ENCODE measurements at regions not wholly inside any gene's neighbourhood (a gene's known extent, or its start where the extent isn't known, plus 50 kb on each side); places are given as distances from the start of the nearest gene placed in this dataset.

- H3K27me3 ChIP-seq (ENCODE audit: control insufficient read depth, insufficient read depth, low read length): no peaks in the 10 kb centered on the region
- DNase-seq (ENCODE audit: low read depth): no peak
- H3K36me3 ChIP-seq (ENCODE audit: control insufficient read depth, insufficient read depth, low read length): no peaks in the 10 kb centered on the region
- TF ChIP-seq CTCF (IDR thresholded peaks at IDR 0.05; ENCODE audit: insufficient read depth, low read length, poor library complexity, severe bottlenecking): no peak
- no peak overlapping the region for H3K4me3 ChIP-seq (ENCODE audit: low read depth, low read length)
Measured at GRCh38 chrX:40433160-40433559, 147.6 kb upstream of the ATP6AP2 start.

DNA sequence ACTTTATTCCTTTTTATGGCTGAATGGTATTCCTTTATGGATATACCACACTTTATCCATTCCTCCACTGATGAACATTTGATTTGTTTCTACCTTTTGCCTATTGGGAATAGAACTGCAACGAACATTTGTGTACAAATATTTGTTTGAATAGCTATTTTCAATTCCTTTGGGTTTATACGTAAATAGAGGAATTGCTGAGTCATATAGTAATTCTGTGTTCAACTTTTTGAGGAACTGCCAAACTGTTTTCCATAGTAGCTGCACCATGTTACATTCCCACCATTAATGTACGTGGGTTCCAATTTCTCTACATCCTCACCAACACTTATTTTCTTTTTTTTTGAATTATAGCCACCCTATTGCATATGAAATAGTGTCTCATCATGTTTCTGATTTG is 156.5 kb upstream of the ATP6AP2 start:
- no peaks in the 10 kb centered on the region for H3K27me3 ChIP-seq (ENCODE audit: control insufficient read depth, insufficient read depth, low read length)
- no peak for TF ChIP-seq CTCF (IDR thresholded peaks at IDR 0.05; ENCODE audit: insufficient read depth, low read length, poor library complexity, severe bottlenecking)
- no peak overlapping the region for H3K4me3 ChIP-seq (ENCODE audit: low read depth, low read length)
- no peak for DNase-seq (ENCODE audit: low read depth)
- no peaks in the 10 kb centered on the region for H3K36me3 ChIP-seq (ENCODE audit: control insufficient read depth, insufficient read depth, low read length)

DNA sequence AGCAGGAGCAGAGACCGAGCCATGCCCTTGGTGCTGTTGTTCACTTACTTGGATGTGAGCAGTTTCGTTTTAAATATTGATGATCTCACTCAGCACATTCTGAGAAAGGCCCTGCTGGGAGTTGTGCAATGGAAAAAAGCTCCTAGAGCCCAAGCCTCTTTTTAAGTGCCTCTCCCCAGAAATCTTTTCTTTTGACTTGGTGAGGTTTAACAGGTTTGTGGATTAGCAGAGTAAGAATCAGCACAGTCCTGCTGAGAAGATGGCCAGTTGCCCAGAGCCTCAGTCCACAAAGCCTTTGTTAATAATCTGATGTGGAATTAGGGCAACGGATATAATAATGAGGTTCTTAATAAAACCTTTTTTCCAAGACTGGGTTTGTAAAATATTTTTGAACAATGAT is 157.5 kb upstream of the ATP6AP2 start:
- TF ChIP-seq CTCF (IDR thresholded peaks at IDR 0.05; ENCODE audit: insufficient read depth, low read length, poor library complexity, severe bottlenecking): no peak
- no peak overlapping the region for H3K4me3 ChIP-seq (ENCODE audit: low read depth, low read length)
- H3K36me3 ChIP-seq (ENCODE audit: control insufficient read depth, insufficient read depth, low read length): no peaks in the 10 kb centered on the region
- no peaks in the 10 kb centered on the region for H3K27me3 ChIP-seq (ENCODE audit: control insufficient read depth, insufficient read depth, low read length)
- no peak for DNase-seq (ENCODE audit: low read depth)

- no peak overlapping the region for H3K4me3 ChIP-seq (ENCODE audit: low read depth, low read length)
- H3K36me3 ChIP-seq (ENCODE audit: control insufficient read depth, insufficient read depth, low read length): no peaks in the 10 kb centered on the region
- no peak for TF ChIP-seq CTCF (IDR thresholded peaks at IDR 0.05; ENCODE audit: insufficient read depth, low read length, poor library complexity, severe bottlenecking)
- DNase-seq (ENCODE audit: low read depth): no peak
- H3K27me3 ChIP-seq (ENCODE audit: control insufficient read depth, insufficient read depth, low read length): no peaks in the 10 kb centered on the region
Measured at GRCh38 chrX:40422021-40422420, 158.7 kb upstream of the ATP6AP2 start.

GRCh38 chrX:40420899-40421729 is 159.7 kb upstream of the ATP6AP2 start:
- TF ChIP-seq CTCF (IDR thresholded peaks at IDR 0.05; ENCODE audit: insufficient read depth, low read length, poor library complexity, severe bottlenecking): no peak
- no peaks in the 10 kb centered on the region for H3K27me3 ChIP-seq (ENCODE audit: control insufficient read depth, insufficient read depth, low read length)
- H3K4me3 ChIP-seq (ENCODE audit: low read depth, low read length): no peak overlapping the region
- DNase-seq (ENCODE audit: low read depth): peak; percentile 54
- H3K36me3 ChIP-seq (ENCODE audit: control insufficient read depth, insufficient read depth, low read length): no peaks in the 10 kb centered on the region

DNA sequence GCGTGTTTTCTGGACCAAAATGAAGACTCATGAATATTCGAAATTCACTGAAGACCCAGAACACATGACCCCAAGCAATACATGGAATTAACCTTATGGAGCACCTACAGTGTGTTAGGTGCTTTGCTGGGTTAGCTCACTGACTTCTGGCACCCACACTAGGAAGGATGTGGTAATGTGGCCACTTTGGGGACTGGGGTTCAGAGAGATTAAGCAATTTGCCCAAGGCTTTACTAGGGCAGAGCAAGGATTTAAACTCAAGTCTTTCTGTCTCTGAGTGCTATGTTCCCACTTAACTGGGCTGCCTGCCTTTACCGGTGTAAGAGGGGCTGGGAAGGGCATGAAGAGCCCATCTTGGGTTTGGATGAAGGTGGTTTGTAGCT is 162.0 kb upstream of the ATP6AP2 start:
- H3K27me3 ChIP-seq (ENCODE audit: control insufficient read depth, insufficient read depth, low read length): peaks cover 2% of the 10 kb centered on the region
- TF ChIP-seq CTCF (IDR thresholded peaks at IDR 0.05; ENCODE audit: insufficient read depth, low read length, poor library complexity, severe bottlenecking): no peak
- no peak for DNase-seq (ENCODE audit: low read depth)
- no peaks in the 10 kb centered on the region for H3K36me3 ChIP-seq (ENCODE audit: control insufficient read depth, insufficient read depth, low read length)
- no peak overlapping the region for H3K4me3 ChIP-seq (ENCODE audit: low read depth, low read length)
